C4-2B (cell line): ENCODE measurements at regions not wholly inside any gene's neighbourhood (a gene's known extent, or its start where the extent isn't known, plus 50 kb on each side); places are given as distances from the start of the nearest gene placed in this dataset.
"Not testable (repeated sequence)": the region's sequence is repeated elsewhere in the genome, so short reads cannot be mapped to it uniquely, and the experiment has no call there.

Experiments
- H3K27ac ChIP-seq: fragments of 450-650 bp; 2 replicates; pipeline ENCODE4 v1.5.1; 2017
- ZFX ChIP-seq: fragments of 450-650 bp; IDR thresholded peaks from 2 replicates; pipeline ENCODE4 v1.6.1; 2017
- TF ChIP-seq, protein P1 (sequence below): fragments of 450-650 bp; conservative IDR thresholded peaks from 2 replicates; pipeline ENCODE4 v1.5.1; 2017; ENCODE audit warnings: mild to moderate bottlenecking

DNA sequence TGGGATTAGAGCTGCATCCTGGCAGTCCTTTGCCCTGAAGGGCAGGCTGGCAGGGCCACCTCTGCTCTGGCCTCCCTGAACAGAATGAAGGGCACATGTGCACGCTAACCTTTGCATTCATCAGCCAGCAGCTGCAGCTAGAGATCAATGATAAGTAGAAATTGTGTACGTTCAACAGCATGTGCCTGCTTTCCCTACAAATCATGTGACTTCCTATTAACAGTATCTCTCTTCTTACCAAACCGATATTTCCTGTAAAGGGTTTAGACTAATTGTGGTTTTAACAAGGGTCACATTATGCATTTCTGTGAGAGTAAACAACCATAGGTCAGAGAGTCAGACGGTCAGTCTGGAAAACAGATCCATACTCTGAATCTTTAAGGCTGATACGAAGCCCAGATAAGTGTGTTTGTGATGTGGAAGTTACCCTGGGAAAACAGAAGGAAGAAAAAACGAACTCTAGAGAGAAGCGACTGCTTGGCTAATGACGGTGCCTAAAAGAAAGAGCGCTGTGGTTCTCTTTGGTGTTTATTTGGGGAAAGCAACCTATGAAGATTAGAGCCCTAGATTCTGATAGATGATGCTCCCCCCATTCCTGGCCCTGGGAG is 219.4 kb downstream of the MAF start:
- TF ChIP-seq, protein P1, sequence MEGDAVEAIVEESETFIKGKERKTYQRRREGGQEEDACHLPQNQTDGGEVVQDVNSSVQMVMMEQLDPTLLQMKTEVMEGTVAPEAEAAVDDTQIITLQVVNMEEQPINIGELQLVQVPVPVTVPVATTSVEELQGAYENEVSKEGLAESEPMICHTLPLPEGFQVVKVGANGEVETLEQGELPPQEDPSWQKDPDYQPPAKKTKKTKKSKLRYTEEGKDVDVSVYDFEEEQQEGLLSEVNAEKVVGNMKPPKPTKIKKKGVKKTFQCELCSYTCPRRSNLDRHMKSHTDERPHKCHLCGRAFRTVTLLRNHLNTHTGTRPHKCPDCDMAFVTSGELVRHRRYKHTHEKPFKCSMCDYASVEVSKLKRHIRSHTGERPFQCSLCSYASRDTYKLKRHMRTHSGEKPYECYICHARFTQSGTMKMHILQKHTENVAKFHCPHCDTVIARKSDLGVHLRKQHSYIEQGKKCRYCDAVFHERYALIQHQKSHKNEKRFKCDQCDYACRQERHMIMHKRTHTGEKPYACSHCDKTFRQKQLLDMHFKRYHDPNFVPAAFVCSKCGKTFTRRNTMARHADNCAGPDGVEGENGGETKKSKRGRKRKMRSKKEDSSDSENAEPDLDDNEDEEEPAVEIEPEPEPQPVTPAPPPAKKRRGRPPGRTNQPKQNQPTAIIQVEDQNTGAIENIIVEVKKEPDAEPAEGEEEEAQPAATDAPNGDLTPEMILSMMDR, result no peak
- TF ChIP-seq ZFX, result no peak
- no peak overlapping the region for H3K27ac ChIP-seq

DNA sequence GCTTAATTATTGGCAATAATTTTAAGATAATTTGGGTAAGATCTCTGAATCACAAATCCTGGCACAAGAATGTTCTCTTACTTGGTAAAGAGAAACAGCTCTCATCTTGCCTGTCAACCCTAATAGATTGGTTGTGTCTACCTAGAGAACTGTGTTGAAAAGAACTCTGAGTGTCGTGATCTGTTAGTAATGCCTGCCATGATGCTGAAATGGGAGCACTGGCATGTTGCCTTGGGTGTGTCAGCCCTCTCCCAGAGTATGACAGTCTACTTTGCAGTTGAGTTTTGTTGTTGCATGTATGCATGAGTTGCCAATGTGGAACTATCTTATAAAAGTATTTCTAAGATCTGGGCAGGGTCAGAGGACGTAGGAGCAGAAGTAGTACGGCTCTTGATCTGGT is 221.4 kb downstream of the MAF start:
- H3K27ac ChIP-seq, result no peak overlapping the region
- TF ChIP-seq, protein P1, result no peak
- TF ChIP-seq ZFX, result no peak

DNA sequence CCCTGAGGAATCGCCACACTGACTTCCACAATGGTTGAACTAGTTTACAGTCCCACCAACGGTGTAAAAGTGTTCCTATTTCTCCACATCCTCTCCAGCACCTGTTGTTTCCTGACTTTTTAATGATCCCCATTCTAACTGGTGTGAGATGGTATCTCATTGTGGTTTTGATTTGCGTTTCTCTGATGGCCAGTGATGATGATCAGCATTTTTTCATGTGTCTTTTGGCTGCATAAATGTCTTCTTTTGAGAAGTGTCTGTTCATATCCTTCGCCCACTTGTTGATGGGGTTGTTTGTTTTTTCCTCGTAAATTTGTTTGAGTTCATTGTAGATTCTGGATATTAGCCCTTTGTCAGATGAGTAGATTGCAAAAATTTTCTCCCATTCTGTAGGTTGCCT is 223.5 kb downstream of the MAF start:
- not testable (repeated sequence) for H3K27ac ChIP-seq

DNA sequence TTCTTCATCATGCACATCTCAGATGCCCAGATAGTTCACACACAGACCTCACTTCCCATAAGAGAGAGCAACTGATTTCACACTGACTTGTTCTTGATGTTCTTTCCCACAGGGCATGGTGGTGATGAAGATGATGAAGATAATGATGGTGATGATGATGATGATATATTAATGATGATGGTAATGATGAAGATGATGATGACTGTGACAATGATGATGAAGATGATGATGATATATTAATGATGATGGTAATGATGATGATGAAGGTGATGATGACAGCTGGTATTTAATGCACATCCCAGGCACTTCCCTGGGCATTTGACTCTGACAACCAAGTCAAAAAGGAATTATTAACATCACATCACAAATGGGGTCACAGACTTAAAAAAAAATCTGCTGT is 225.2 kb downstream of the MAF start:
- H3K27ac ChIP-seq, result no peak overlapping the region
- no peak for TF ChIP-seq ZFX
- TF ChIP-seq, protein P1, result no peak

DNA sequence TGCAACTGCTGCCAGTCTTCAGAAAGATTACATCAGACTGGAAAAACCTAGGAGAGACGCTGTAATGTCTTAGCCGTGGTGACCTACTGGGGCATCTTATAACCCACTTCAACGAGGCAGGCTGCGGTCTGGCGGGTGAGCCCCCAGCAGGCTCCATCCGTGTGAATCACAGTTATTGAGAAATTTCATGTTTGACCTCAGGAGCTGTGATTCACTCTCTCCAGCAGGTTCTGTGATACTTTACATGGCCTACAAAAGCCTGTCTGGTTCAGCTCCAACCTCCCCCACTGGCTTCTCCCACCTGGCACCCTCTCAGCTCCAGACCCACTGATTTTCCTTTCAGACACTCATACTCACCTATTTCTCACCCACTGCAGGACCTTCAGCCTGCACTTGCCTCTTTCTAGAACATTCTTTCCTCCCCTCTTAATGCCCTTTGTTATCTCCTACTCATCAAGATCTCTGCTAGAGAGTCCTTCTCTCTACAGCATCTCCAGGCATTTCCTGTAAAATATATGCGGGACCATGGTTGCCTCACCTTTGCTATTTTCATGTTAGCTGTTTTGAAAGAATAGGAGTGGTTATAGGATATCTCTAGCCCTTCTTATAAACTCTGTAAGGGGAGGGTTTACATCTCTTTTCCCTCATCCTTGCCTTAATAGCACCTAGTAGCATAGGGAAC is 227.9 kb downstream of the MAF start:
- TF ChIP-seq, protein P1, result no peak
- no peak for TF ChIP-seq ZFX
- peak overlapping the region; percentile 45 for H3K27ac ChIP-seq

DNA sequence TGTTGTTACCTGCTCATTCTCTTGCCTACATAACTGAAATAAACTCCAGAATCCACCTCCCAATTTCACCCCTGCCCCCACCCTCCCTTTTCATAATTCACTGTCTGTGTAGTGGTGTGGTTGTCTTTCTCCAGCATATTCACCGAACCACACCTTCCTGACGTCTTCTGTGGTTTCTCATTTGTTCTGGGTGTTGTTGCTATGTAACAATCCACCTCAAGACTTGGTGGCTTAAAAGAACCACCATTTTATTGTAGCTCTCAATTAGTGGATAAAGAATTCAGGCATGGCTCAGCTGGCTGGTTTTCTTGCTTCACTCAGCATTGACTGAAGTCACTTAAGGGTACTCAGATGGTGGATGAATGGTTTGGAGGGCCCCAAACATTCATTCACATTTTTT is 229.8 kb downstream of the MAF start:
- H3K27ac ChIP-seq, result no peak overlapping the region; the same call in 1 of the 2 replicates
- no peak for TF ChIP-seq ZFX
- TF ChIP-seq, protein P1, result no peak

DNA sequence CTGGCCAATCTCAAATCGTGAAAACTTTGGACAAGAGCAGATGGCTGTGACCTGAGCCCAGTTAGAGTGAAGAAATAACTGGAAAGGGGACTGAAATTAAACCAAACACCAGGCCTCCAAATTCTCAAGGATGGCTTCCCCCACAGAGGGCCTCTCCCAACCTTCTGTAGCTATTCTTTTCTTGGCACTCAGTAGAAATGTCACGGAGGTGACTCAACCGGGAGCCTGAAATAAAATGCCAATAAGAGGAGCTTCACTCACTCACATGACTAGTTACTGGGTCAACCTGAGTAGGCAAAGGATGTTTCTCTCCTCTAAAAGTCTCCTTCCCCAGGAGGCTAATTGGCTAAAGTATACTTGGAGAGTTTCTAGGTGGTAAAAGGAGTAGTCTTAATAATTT is 230.7 kb downstream of the MAF start:
- no peak overlapping the region for H3K27ac ChIP-seq
- TF ChIP-seq ZFX, result no peak
- TF ChIP-seq, protein P1, result no peak

DNA sequence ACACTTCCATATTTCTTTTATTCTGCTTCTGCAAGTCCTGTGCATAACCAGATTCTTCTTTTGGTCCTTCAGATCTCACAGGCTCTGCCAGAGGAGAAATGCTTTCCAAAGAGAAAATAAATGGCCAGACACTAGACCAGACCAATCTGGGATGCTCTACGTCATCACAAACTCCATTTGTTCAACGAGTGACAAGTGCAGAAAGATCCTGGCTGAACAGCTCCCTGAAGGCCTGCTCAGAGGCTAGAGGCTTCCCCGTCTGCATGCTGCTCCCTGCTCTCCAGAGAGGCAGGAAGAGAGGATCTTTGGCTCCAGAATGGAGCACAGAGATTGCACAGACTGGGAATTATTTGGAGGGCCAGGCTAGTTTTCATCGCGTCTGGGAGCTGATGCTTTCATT is 232.7 kb downstream of the MAF start:
- H3K27ac ChIP-seq, result no peak overlapping the region
- no peak for TF ChIP-seq ZFX
- TF ChIP-seq, protein P1, result no peak
